Vagina (tissue), 2 donors: ENCODE measurements at regions not wholly inside any gene's neighbourhood (a gene's known extent, or its start where the extent isn't known, plus 50 kb on each side); places are given as distances from the start of the nearest gene placed in this dataset.
"Not testable (repeated sequence)": the region's sequence is repeated elsewhere in the genome, so short reads cannot be mapped to it uniquely, and the experiment has no call there.

Experiments used
- CTCF ChIP-seq, 3 experiments: fragments of 450-650 bp in 2 of 3; fragments of 200-600 bp in 1 of 3; sonication (generic) in 1 of 3; IDR thresholded peaks; one replicate each; pipeline ENCODE4 v1.5.1; 2017 to 2019; ENCODE audit warnings: antibody characterized with exemption in 3 of 3, mild to moderate bottlenecking in 2 of 3, moderate library complexity in 2 of 3
- POLR2AphosphoS5 ChIP-seq, 2 donors: sonication (generic); formaldehyde crosslinking; IDR thresholded peaks; one replicate each; pipeline ENCODE4 v1.9.0; 2017; ENCODE audit warnings: antibody characterized with exemption in 2 of 2, mild to moderate bottlenecking in 2 of 2, low read depth in 1 of 2; ENCODE audit not compliant: insufficient read depth in 1 of 2

DNA sequence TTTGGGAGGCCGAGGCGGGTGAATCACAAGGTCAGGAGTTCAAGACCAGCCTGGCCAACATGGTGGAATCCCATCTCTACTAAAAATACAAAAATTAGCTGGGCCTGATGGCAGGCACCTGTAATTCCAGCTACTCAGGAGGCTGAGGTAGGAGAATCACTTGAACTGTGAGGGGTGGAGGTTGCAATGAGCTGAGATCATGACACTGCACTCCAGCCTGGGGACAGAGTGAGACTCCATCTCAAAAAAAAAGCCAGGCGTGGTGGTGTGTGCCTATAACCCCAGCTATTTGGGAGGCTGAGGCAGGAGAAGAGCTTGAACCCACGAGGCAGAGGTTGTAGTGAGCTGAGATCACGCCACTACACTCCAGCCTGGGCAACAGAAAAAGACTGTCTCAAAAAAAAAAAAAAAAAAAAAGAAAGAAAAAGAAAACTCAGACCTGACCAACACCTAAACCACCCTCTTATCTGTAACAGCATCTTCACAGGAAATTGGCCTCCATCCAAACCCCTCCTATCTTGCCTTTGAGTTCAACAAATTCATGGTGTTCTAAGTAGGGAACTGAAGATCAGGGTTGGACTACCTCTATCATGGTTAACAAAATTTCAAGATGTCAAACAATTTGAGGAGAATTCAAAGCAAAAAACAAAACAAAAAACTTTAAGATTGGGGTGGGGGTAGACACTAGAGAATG lies 357.2 kb upstream of the C11orf87 start:
- TF ChIP-seq POLR2AphosphoS5 (IDR thresholded peaks at IDR 0.05; ENCODE audit: insufficient read depth in 1 of 2, low read depth in 1 of 2); CTCF (IDR thresholded peaks at IDR 0.05): not testable (repeated sequence)
